ENCODE measurements at regions not wholly inside any gene's neighbourhood (a gene's known extent, or its start where the extent isn't known, plus 50 kb on each side); places are given as distances from the start of the nearest gene placed in this dataset.

DNA sequence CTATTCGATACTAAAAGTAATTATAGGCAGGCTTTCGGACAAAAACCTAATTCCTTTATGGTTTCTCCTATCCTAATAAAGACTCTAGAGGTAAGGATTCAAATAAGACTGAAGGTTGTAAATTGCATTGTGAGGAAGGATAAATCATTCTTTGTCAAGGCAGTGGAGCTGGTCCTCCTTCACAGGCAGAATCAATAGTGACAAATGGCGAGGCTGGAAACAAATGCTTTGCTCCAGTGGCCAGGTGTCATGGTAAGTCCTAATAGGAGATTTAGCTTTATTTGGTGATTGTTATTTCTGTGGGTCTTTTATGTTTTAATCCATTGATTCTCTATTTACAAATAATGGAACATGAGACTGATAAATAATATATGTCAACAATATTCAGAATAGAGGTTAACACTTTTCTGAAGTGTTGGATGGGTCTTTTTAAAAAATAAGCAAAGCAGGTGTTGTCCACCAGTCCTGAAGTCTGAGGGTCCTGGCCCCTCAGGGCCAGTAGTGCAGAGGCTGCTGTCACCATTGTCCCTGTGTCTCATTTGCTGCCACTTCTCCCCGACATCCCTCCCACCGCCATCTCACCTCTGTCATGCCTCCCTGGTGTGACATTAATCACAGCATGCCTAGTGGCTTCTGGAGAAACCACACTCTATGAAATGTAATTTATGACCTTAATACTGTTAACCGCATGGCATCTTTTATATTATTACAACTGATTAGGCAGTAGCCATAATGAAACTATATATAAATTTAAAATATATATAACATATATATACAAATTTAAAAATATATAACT is 120.9 kb upstream of the MAGI3 start:
- TF ChIP-seq, protein P1, sequence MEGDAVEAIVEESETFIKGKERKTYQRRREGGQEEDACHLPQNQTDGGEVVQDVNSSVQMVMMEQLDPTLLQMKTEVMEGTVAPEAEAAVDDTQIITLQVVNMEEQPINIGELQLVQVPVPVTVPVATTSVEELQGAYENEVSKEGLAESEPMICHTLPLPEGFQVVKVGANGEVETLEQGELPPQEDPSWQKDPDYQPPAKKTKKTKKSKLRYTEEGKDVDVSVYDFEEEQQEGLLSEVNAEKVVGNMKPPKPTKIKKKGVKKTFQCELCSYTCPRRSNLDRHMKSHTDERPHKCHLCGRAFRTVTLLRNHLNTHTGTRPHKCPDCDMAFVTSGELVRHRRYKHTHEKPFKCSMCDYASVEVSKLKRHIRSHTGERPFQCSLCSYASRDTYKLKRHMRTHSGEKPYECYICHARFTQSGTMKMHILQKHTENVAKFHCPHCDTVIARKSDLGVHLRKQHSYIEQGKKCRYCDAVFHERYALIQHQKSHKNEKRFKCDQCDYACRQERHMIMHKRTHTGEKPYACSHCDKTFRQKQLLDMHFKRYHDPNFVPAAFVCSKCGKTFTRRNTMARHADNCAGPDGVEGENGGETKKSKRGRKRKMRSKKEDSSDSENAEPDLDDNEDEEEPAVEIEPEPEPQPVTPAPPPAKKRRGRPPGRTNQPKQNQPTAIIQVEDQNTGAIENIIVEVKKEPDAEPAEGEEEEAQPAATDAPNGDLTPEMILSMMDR (IDR thresholded peaks at IDR 0.05), result no peak
- no peak for TF ChIP-seq POLR2AphosphoS5 (IDR thresholded peaks at IDR 0.05)

All from gastroesophageal sphincter (tissue), 3 donors.